NCI-H2029 (cell line): ENCODE measurements at regions not wholly inside any gene's neighbourhood (a gene's known extent, or its start where the extent isn't known, plus 50 kb on each side); places are given as distances from the start of the nearest gene placed in this dataset.
A peak's percentile ranks its signal among the peaks of the same experiment; 100 is the strongest.

Source experiments
- DNase-seq: peaks from one replicate; lab custom pipeline; 2025; lab: John Stamatoyannopoulos, UW

DNA sequence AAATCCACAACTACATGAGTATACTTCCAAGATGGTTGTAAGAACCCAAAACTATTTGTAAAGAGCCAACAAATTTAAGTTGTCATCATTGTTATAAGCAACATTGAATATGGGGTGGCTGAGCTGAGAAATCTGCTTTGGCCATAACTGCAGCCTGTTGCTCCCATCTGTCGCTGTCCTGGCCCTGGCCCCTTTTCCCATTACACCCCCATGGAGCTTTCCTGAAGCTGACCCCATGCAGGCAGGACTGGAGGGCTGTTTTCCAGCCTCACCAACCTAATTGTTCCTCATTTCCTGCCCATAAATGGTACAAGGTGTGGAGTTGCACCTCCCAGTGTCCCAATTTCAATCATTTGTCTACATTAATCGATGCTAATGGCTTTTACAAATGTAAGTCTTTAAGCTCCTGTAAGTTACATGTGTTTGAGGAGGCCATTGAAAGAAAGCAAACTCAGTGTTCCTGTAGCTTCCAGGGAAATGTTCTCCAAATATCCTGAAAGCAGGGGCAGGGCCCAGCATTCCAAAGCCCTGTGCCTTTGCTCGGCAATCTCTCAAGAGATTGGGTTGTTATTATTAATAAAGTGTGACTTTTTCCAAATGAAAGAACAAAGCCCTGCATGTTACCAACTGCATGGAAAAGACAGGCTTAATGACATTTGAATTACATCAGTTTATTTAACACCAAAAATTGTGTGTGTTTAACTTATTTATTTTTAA is 545.9 kb downstream of the PLPP3 start:
- DNase-seq = no peak

DNA sequence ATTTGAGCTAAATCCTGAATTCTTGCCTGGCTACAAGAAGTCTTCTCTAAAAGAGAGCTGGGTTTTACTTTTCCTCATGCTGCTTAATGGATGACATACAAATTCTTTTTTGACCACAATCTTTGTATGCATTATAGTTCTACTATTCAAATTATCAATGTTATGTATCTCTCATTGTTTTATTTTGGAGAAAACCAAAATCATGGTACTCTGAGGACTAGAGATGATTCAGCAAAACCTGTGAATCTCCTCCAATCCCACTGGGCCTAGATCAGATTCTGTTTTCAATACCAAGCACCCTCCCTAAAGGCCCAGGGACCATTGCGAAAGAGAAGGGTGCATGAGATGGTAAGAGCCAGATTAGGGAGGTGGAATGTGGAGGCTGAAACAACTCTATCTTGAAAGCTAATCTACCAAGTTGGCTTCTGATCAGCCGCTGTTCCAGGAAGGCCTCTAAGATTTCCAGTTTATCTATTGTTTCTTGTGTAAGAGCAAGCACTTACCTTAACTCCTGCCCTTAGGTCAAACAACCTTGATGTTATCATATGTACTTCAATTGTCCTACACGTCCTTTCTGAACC is 547.2 kb downstream of the PLPP3 start:
- DNase-seq = peak; percentile 27

DNA sequence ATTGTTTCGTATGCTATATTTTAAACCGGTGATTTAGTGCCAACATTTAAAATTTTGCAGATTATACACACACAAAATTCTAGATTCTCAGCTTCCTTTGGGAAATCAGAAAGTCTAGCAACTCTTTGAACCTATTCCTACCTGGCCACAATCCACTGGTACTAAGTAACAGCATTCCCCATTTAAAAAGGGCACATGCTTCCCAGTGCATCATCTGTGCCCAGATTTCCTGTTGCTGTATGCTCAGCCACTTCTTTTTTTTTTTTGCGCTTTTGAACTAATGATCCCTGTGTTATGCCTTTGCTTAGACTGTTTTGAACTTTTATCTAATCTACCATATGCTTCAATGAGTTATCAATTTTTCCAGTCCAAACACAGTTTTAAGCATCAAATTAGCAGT is 548.4 kb downstream of the PLPP3 start:
- no peak for DNase-seq

DNA sequence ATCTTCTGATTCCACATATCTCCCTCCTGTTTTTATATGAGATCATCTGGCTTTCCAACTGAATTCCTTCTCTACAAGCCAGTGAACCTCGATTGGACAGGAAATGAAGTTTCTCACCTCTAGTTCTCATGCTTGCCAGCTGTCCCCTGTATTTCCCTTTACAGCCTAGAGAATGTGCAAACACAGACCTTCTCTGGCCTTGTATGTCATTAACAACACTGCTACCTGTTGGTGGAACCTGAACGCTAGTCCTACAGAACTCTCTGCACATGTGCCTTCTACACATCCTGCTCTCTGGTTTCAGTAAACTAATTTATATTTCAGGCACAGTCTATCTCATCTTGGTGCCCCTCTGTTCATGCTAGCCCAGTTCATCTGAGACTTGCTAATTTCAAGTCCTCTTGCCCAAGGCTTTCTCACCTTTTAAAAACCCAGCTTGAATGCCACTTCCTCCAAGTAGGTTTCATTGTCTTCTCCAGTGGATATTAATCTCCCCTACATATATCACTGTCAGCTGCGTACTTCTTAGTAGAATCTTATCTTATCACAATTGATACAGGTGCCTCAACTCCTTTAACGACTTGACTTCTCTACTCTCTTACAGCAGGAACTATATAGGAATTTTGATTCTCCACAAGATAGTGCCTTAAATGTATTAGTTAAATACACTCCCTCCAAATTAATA is 549.9 kb downstream of the PLPP3 start:
- peak; percentile 80 for DNase-seq

DNA sequence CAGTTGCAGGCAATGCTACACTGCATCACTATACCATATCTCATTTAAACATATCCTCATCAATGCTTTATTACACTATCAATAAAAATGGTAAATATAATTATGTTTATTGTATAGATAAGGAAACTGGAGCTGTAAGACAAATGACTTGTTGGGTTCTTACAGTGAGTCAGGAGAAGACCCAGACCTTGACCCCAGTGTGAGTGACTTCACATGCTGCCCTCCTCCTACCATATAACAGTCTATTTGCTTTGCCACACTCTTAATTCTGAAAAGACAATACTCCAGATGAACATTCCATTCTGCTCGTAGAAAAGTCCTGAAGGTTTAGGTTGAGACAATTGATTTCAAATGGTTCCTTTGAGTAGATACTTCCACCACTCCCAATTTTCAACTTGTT is 550.5 kb downstream of the PLPP3 start:
- DNase-seq = no peak

DNA sequence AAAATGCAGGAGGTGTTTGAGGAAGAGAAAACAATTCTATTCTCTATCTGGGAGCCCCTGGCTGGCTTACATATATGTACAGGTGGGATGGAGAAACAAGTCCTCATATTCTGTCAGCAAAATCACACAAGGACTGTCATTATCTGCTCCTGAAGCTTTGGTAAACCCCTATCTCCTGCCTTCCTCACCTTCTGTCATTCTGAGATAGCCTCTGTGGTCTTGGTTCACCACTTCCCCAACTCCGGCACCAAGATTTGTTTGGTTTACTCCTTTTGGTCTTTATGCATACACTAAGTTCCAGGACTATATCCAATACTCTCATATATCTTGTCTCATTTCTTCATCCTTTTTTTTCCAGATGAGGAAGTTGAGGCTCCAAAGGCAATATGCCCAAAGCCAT is 551.1 kb downstream of the PLPP3 start:
- DNase-seq = no peak

DNA sequence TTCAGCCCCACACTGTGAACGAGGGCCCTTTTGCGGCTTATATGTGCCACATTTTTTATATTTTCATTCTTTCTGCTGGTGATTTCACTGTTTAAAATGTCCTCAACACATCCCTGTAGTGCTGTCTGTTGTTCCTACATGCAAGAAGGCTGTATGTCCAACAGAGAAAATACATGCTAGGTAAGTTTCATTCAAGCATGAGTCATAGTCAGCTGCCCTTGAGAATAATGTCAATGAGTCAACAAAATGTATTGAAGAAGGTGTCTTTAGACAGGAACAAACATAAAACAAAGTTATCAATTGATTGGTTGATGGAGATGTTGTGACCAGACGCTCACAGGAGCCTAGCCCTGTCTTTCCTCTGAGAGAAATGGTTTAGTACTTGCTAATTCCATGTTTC is 553.4 kb downstream of the PLPP3 start:
- DNase-seq = peak; percentile 52

DNA sequence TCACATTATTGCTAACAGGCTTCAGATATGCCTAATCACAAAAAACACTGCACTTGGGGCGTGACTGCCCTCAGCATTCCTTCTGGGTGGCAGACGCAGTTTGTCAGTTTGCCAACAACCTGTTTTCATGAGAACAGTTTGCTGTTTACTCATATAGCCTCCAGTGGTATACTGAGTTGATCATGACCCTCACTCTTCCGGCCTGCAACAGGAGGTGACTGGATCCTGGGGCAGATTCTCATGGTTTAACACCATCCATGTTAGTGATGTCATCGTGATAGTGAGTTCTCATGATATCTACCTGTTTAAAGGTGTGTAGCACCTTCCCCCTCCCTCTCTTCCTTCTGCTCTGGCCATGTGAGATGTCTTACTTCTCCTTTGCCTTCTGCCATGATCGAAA is 555.2 kb downstream of the PLPP3 start:
- no peak for DNase-seq

DNA sequence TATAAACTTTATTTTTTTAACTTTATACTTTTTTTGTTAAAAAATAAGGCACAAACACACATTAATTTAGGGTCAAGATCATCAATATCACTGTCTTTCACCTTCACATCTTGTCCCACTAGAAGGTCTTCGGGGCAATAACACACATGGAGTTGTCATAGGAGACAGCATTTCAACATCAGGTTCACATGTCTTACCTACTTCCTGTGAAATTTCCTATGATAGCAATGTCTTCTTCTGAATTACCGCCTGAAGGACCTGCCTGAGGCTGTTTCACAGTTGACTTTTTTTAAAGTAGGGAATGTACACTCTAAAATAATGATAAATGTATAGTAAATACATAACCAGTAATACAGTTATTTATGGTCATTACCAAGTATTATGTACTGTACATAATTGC is 559.4 kb downstream of the PLPP3 start:
- DNase-seq = no peak

DNA sequence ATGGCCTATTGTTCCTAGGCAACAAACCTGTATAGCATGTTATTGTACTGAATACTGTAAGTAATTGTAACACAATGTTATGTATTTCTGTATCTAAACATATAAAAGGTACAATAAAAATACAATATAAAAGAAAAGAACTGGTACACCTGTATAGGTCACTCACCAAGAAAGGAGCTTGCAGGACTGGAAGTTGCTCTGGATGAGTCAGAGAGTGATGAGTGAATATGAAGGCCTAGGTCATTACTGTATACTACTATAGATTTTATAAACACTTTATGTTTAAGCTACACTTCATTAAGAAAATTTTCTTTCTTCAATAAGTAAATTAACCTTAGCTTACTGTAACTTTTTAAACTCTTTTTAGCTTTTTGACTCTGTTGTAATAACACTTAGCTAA is 559.9 kb downstream of the PLPP3 start:
- DNase-seq = no peak

DNA sequence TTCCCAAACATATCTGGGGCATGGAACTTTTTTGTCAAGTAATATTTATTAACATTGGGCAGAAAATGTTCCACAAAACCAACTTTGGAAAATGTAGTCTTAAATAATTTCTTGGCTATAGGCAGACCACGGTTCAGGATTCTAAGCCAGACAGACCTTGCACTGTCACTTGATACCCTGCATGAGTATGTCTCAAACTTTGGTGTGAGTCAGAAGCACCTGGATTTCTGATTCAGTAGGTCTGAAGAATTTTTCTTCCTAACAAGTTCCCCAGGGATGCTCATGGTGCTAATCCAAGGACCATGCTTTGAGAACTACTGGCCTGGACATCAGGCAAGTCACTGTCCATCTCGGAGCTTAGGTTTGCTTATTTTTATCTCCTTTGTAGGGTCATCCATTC is 562.0 kb downstream of the PLPP3 start:
- DNase-seq = no peak

DNA sequence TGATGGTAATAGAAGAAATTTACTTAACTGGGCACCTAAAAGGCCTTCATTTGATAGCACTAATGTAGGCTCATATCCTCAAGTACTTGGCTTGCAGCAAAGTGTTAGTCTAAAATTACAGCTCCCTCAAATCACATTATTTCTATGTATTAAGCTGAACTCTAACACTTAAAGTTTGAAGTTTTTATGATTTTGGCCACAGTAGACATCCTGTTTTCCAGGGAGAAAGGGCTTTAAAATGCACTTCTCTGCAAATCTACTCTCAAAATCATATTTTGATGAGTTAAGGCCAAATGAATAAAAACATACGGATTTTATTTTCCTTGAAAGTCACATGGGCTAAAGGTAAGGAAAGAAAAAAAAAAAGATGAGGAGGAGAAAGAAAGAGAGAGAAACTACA is 575.5 kb downstream of the PLPP3 start:
- DNase-seq = no peak

DNA sequence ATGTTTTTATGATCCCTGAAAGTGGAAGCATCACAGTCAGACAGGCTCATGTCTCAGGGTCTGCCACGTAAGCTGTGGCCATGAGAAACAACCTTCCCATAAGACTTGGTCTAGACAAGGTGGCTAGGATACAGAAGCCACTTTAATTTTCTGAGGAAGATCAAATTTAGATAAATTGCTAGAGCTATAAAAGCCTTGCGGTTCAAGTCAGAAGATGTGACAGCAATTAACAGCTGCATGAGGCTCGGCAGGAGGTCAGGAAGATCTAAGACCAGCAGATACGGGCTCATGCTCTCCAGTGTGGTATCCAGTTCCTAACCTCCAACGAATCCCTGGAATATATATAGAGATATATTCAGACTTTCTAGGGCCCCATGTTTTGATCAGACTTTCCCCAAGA is 577.1 kb downstream of the PLPP3 start:
- DNase-seq = no peak

DNA sequence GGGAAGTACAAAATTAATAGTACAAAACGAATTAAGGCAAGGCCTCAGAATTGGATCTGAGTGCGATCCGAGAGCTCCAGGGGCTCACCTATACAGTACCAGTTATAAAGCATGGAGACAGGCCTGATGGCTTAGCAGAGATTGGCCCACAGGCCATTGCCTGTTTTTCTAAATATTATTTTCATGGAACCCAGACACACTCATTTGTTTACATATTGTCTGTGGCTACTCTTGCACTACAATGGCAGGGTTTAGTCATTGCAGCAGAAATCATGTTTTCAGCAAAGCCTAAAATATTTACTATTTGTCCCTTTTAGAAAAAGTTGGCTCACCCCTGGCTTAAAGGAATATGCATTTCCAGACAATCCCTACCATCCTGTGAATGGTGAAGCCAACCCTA is 578.9 kb downstream of the PLPP3 start:
- DNase-seq = no peak

DNA sequence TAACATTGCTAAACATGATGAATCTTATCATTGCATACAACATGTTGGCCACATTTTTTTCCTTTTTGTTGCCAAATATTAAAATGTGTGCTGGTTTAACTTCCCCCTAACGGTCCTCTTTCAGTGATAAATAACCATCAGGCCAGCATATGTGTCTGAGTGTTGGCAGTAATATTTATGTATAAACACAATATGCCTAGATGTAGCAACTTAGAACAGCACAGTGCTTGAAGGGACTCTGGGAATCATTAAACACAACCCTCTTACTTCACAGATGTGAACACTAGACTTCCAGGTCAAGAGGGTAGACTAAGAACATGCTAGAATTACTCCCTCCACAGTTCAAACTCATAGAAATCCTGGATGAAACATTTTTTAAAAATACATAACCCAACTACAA is 581.8 kb downstream of the PLPP3 start:
- no peak for DNase-seq

DNA sequence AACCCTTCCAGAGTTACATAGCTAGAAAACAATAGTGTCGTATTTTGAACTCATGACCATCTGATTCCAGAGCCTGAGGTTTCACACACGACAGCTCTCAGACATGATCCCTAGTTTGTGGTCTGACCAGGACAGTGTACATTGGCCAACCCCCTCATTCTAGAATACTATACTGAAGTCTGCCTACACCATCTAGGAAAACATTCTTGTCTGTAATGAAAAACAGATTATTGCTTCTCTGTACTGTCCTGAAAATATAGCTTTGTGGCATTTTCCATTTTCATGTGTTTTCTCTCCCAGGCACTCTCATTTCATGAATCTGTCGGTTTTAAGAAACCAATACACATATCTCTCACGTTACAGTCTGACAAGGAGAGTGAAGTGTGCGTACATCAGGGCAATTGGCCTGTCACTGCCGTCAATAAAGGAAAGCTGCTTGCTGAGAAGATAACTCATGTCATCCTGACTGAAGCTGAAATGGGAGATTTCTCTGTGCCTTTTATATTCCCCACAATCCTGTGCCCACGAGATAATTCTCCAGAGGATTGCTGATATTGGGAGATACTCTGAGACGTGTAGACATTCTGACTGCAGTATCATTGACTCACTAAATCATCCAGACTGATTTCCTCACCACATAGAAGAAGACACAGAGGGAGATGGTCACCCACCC is 585.6 kb downstream of the PLPP3 start:
- no peak for DNase-seq

DNA sequence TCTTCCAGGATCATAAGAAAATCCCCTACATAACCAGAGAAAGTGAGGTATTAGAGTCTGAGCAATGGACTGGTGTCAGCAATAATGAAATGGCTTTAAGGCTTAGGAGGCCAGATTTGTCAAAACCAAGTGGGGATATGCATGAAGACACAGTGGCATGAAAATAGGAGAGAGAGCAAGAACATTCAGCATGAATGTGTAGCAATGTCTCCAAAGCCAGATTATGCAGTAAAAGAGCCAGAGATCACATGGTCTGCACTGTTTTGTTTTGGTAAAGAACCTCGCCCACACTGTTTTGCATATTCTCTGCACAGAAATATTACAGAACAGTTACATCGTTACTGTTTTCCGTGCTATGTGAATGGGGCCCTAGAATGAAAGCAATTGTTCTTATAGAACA is 589.4 kb downstream of the PLPP3 start:
- no peak for DNase-seq

DNA sequence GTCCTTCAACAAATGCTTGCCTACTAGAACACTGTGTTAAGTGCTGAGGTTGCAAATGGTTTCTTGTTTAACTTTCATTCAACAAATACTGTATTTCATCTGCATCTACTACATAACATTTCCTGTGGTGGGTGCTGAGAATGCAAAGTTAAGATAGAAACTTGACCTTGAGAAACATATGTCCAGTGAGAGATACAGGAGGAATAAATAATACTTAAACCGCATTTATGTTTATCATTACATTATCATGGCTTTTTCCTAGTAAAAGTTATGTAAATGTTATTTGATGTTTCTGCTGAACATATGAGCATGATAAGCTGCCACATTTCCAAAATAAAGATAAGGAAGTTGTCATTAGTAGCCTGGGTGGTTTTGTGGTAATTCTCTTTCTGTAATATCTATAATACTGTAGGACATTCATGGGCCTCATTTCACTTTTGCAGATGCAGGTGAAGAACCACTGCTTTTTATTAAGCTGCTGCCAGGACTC is 590.4 kb downstream of the PLPP3 start:
- no peak for DNase-seq

DNA sequence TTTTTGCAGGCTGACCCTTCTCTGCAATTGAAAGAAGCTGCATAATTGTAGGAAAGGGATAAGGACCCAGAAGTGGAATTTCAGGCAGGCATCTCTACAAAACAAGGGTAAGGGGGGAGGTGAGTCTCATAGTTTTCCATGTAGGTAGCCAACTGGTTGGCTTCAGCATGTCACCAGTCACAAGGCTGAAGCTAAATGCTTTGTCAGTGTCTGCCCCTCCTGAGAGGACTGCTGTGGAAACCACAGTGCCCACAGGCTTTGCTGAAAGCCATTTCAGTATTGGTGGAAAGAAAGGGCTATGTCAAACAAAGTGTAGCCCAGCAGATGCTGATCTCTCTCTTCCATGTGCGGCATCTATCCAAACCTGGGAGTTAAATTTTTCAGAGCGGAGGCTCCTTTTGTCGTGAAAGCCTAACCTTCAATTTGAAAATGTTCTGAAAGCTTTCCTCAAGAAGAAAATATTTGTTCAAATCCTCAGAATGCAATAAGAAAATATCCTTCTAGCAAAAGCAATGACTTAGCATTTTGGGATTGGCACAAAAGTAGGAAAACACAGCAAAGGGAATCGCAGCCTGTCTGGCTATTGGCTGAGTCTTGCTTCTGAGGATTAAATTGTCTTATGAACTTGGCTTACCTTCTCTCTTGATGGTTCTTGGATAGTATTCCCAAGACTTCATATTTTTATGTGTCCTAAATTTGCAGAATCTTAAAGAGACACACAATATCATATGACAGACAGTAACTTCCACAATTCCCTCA is 591.7 kb downstream of the PLPP3 start:
- DNase-seq = no peak

DNA sequence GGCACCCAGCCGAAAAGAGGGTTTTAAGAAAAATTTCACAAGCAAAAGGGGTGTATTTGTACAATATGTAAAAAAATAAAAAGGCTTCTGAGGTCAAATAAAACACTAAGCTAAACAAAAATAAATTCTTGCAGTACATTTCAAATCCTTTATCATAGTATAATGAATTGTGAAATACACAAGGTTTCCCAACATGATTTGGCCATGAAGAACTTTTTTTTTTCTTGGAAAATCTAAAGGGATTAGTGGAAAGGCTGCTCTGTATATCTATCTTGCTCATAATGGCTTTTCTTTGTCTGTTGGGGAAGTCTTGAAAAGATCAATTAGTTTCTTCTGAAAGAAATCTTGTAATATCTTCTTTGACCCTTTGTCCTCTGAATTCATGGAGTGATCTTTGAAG is 593.4 kb downstream of the PLPP3 start:
- DNase-seq = no peak

DNA sequence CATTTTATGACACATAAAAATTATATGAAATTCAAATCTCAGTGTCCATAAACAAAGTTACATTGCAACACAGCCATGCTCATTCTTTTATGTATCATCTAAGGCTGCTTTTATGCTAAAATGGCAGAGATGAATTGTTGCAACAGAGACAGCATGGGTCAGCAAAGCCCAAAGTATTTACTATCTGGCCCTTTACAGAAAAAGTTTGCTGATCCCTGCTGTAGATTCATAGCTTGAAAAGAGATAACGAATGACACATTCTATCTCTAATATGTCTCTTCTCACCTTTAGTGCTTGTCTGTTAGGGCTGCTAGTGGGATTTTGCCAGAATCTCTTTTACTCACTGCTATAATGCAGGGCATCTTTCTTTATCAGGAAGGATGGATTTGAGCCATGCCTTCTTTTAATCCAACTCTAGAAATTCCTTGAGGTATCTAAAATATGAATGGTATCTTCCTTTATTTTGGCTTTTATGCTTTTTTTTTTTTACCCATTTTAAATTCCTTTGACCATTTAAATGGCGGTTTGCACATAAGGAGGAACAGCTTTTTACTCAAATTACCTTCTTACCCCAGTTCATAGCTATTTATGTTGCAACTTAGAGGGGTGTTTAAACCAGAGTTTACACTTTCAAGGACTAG is 598.2 kb downstream of the PLPP3 start:
- DNase-seq = no peak

DNA sequence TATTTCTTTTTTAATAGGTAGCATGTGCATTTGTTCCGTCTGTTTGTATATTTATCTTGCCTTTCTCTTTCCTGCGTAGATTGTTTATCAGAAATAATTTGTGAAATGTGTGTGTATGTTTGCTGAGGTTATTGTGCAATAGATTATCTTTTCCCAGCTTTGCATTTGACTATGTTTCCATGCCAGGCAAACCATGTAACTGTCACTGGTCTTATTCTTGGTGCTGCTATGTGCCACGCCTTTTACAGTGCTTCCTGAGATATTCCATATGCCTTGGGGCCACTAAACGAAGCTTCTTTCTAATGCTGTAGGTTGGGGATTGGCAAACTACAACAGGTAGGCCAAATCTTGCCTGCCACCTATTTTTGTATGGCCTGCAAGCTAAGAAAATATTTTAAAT is 598.8 kb downstream of the PLPP3 start:
- DNase-seq = no peak
